IMR-90 (cell line): ENCODE measurements at regions not wholly inside any gene's neighbourhood (a gene's known extent, or its start where the extent isn't known, plus 50 kb on each side); places are given as distances from the start of the nearest gene placed in this dataset.

ENCODE experiments used
- ATAC-seq: fragments of 200-7000 bp; cut with Tn5 transposase; 2 replicates; pipeline ENCODE4 v1.9.1; 2020; ENCODE audit warnings: low read depth, mild to moderate bottlenecking, moderate library complexity
- BruUV-seq: library from RNA; stranded (reverse); fragments of 400-500 nt; replicated peaks from 2 replicates; lab custom pipeline; 2021; lab: Mats Ljungman, UMichigan
- CTCF ChIA-PET: fragments of 300-600 bp; formaldehyde crosslinking; extraction: SDS; loops from one replicate; lab custom pipeline; 2021; ENCODE audit warnings: antibody characterized with exemption; lab: Yijun Ruan, JAX
- POLR2A ChIA-PET: fragments of 300-600 bp; sonication (Branson Sonifier 250); formaldehyde crosslinking; loops from one replicate; lab custom pipeline; 2022; ENCODE audit warnings: antibody characterized with exemption; ENCODE audit not compliant: unreplicated experiment; lab: Charles Lee
- DNase-seq: peaks from one replicate; pipeline ENCODE4 v3.0.0; 2013
- H2AFZ ChIP-seq: replicated peaks from 2 replicates; pipeline ENCODE3; 2013; ENCODE audit warnings: low read length, mild to moderate bottlenecking; ENCODE audit not compliant: poor library complexity
- H2AK5ac ChIP-seq: 2 replicates; pipeline ENCODE4 v1.6.1; 2013; ENCODE audit warnings: low read depth, low read length, inconsistent platforms
- H2AK9ac ChIP-seq: replicated peaks from 2 replicates; pipeline ENCODE3; 2013; ENCODE audit warnings: mild to moderate bottlenecking, low read depth, low read length, moderate library complexity; ENCODE audit not compliant: poor library complexity
- H2BK120ac ChIP-seq: 2 replicates; pipeline ENCODE4 v1.6.1; 2013; ENCODE audit warnings: low read depth, low read length, inconsistent platforms
- H2BK15ac ChIP-seq: 3 replicates; pipeline ENCODE4 v1.6.1; 2013; ENCODE audit warnings: low read depth, low read length, inconsistent platforms
- H2BK20ac ChIP-seq: 2 replicates; pipeline ENCODE4 v1.6.1; 2013; ENCODE audit warnings: low read depth, mild to moderate bottlenecking, inconsistent platforms, low read length, moderate library complexity
- H2BK5ac ChIP-seq: 2 replicates; pipeline ENCODE4 v1.6.1; 2013; ENCODE audit warnings: mild to moderate bottlenecking, low read depth, low read length, inconsistent platforms; ENCODE audit not compliant: poor library complexity, severe bottlenecking
- H3K14ac ChIP-seq: replicated peaks from 2 replicates; pipeline ENCODE4 v1.6.1; 2013; ENCODE audit warnings: low read depth, low read length, inconsistent platforms
- H3K18ac ChIP-seq: 2 replicates; pipeline ENCODE4 v1.6.1; 2013; ENCODE audit warnings: low read depth, low read length, control low read depth
- H3K23ac ChIP-seq: 2 replicates; pipeline ENCODE4 v1.6.1; 2013; ENCODE audit warnings: low read depth, low read length, inconsistent platforms
- H3K27ac ChIP-seq: 2 replicates; pipeline ENCODE4 v1.5.1; 2013; ENCODE audit warnings: mild to moderate bottlenecking, control low read depth, low read length; ENCODE audit not compliant: insufficient read depth
- H3K27me3 ChIP-seq: 2 replicates; pipeline ENCODE4 v1.6.1; 2013; ENCODE audit warnings: low read length; ENCODE audit not compliant: control insufficient read depth, insufficient read depth
- H3K36me3 ChIP-seq: 2 replicates; pipeline ENCODE4 v1.6.1; 2013; ENCODE audit warnings: low read length, mixed read lengths; ENCODE audit not compliant: control insufficient read depth, insufficient read depth
- H3K4ac ChIP-seq: 2 replicates; pipeline ENCODE4 v1.6.1; 2013; ENCODE audit warnings: low read depth, low read length, inconsistent platforms
- H3K4me1 ChIP-seq: 2 replicates; pipeline ENCODE4 v1.6.1; 2013; ENCODE audit warnings: low read length, mixed read lengths; ENCODE audit not compliant: control insufficient read depth, insufficient read depth
- H3K4me2 ChIP-seq: 2 replicates; pipeline ENCODE4 v1.6.1; 2013; ENCODE audit warnings: low read depth, mild to moderate bottlenecking, control low read depth, low read length, moderate library complexity
- H3K4me3 ChIP-seq: 2 replicates; pipeline ENCODE4 v1.5.1; 2013; ENCODE audit warnings: low read depth, mild to moderate bottlenecking, control low read depth, low read length, moderate library complexity; ENCODE audit not compliant: insufficient read depth
- H3K56ac ChIP-seq: 2 replicates; pipeline ENCODE4 v1.6.1; 2013; ENCODE audit warnings: low read length, inconsistent platforms; ENCODE audit not compliant: insufficient read depth; ENCODE audit errors: extremely low read depth
- H3K79me1 ChIP-seq, 2 experiments: 2 replicates each; pipeline ENCODE4 v1.6.1; 2013; ENCODE audit warnings: low read length in 2 of 2, inconsistent platforms in 1 of 2, low read depth in 1 of 2
- H3K9ac ChIP-seq: 2 replicates; pipeline ENCODE4 v1.6.1; 2013; ENCODE audit warnings: low read depth, low read length, control low read depth
- H3K9me1 ChIP-seq: 2 replicates; pipeline ENCODE4 v1.6.1; 2013; ENCODE audit warnings: low read length, inconsistent platforms; ENCODE audit not compliant: insufficient read depth
- H3K9me3 ChIP-seq: 2 replicates; pipeline ENCODE4 v1.6.1; 2013; ENCODE audit warnings: low read length; ENCODE audit not compliant: control insufficient read depth, insufficient read depth
- H4K20me1 ChIP-seq: 2 replicates; pipeline ENCODE4 v1.6.1; 2013; ENCODE audit warnings: low read length, inconsistent platforms; ENCODE audit not compliant: insufficient read depth
- H4K5ac ChIP-seq: 2 replicates; pipeline ENCODE4 v1.6.1; 2013; ENCODE audit warnings: mild to moderate bottlenecking, low read depth, low read length, control low read depth
- H4K8ac ChIP-seq, 2 experiments: 2 replicates each; pipeline ENCODE4 v1.6.1; 2013; ENCODE audit warnings: low read depth in 2 of 2, low read length in 2 of 2, control low read depth in 1 of 2, inconsistent platforms in 1 of 2
- H4K91ac ChIP-seq: 2 replicates; pipeline ENCODE4 v1.6.1; 2013; ENCODE audit warnings: low read depth, low read length, inconsistent platforms; ENCODE audit not compliant: insufficient read depth
- BHLHE40 ChIP-seq: fragments of 150-350 bp; IDR thresholded peaks from 2 replicates; pipeline ENCODE4 v1.6.1; 2016; ENCODE audit warnings: mild to moderate bottlenecking, low read depth, low read length
- CEBPB ChIP-seq: IDR thresholded peaks from 2 replicates; pipeline ENCODE4 v1.6.1; 2012; ENCODE audit warnings: low read depth, low read length, improper control_type of control experiment
- CHD1 ChIP-seq: IDR thresholded peaks from 2 replicates; pipeline ENCODE4 v1.6.1; 2012; ENCODE audit warnings: low read depth, low read length, improper control_type of control experiment
- ELK1 ChIP-seq: fragments of 150-350 bp; IDR thresholded peaks from 2 replicates; pipeline ENCODE4 v1.6.1; 2016; ENCODE audit warnings: low read depth, mild to moderate bottlenecking, low read length, moderate library complexity, borderline replicate concordance
- FOS ChIP-seq: fragments of 150-350 bp; IDR thresholded peaks from 2 replicates; pipeline ENCODE4 v1.6.1; 2016; ENCODE audit warnings: low read depth, low read length
- MAFK ChIP-seq: IDR thresholded peaks from 2 replicates; pipeline ENCODE4 v1.6.1; 2012; ENCODE audit warnings: low read depth, low read length, improper control_type of control experiment
- MAZ ChIP-seq: IDR thresholded peaks from 2 replicates; pipeline ENCODE4 v1.6.1; 2012; ENCODE audit warnings: low read depth, mild to moderate bottlenecking, low read length, improper control_type of control experiment, moderate library complexity, borderline replicate concordance
- MXI1 ChIP-seq: IDR thresholded peaks from 2 replicates; pipeline ENCODE4 v1.6.1; 2012; ENCODE audit warnings: low read depth, mild to moderate bottlenecking, low read length, moderate library complexity, borderline replicate concordance
- NFE2L2 ChIP-seq: fragments of 150-350 bp; IDR thresholded peaks from 2 replicates; pipeline ENCODE4 v1.6.1; 2016; ENCODE audit warnings: low read depth, mild to moderate bottlenecking, low read length
- POLR2A ChIP-seq: IDR thresholded peaks from 2 replicates; pipeline ENCODE4 v1.6.1; 2012; ENCODE audit warnings: mild to moderate bottlenecking, low read depth, low read length
- RAD21 ChIP-seq: IDR thresholded peaks from 2 replicates; pipeline ENCODE4 v1.6.1; 2012; ENCODE audit warnings: low read length, improper control_type of control experiment
- RCOR1 ChIP-seq: IDR thresholded peaks from 2 replicates; pipeline ENCODE4 v1.6.1; 2012; ENCODE audit warnings: mild to moderate bottlenecking, low read length, improper control_type of control experiment; ENCODE audit not compliant: insufficient replicate concordance
- RFX5 ChIP-seq: IDR thresholded peaks from 2 replicates; pipeline ENCODE4 v1.8.0; 2012; ENCODE audit warnings: low read depth, mild to moderate bottlenecking, low read length, moderate library complexity
- SMC3 ChIP-seq: fragments of 150-350 bp; IDR thresholded peaks from 2 replicates; pipeline ENCODE4 v1.6.1; 2016; ENCODE audit warnings: low read depth, mild to moderate bottlenecking, antibody characterized with exemption, low read length, moderate library complexity
- USF2 ChIP-seq: fragments of 150-350 bp; IDR thresholded peaks from 2 replicates; pipeline ENCODE4 v1.6.1; 2017; ENCODE audit warnings: mild to moderate bottlenecking, antibody characterized with exemption, low read length, low read depth
- WGBS, 2 experiments: methylation state at CpG; one replicate each; pipeline versions ENCODE4 v1.1.5 to v1.1.7; 2013; ENCODE audit warnings: missing lambda C conversion rate in 2 of 2; ENCODE audit not compliant: insufficient read length in 1 of 2; ENCODE audit errors: extremely low coverage in 2 of 2; 5-methylcytosine and 5-hydroxymethylcytosine counted together
- dilution Hi-C: fragments of 300-500 bp; cut with HindIII; formaldehyde crosslinking; loops from one replicate; pipeline ENCODE4 v1.14.3; 2018; ENCODE audit warnings: low sequenced_read_pairs; ENCODE audit not compliant: unreplicated experiment
- in situ Hi-C: fragments of 300-500 bp; cut with MboI; formaldehyde crosslinking; loops from 3 replicates; pipeline ENCODE4 v1.14.3; 2019; ENCODE audit warnings: low sequenced_read_pairs, inconsistent platforms, mixed read lengths
- intact Hi-C: fragments of 100-400 bp; cut with micrococcal nuclease; formaldehyde crosslinking; loops from 2 replicates; pipeline ENCODE4 v1.10.0; 2022
- TF ChIP-seq, protein P1 (sequence below): conservative IDR thresholded peaks from 2 replicates; pipeline ENCODE4 v1.5.1; 2012; ENCODE audit warnings: mild to moderate bottlenecking, low read depth, low read length, improper control_type of control experiment

GRCh38 chr15:58377193-58377592 is 54.6 kb upstream of the LIPC start:
- H2BK120ac ChIP-seq: no peak overlapping the region
- H2AK5ac ChIP-seq: no peak overlapping the region
- no peak overlapping the region for H3K18ac ChIP-seq
- no peak overlapping the region for H2BK5ac ChIP-seq
- DNase-seq: no peak
- no peak overlapping the region for H3K27ac ChIP-seq
- H2BK15ac ChIP-seq: no peak overlapping the region
- intact Hi-C loops: no loop called here
- H4K20me1 ChIP-seq: no peaks in the 10 kb centered on the region
- no peak overlapping the region for H3K9ac ChIP-seq
- BruUV-seq: no TSS peak
- H3K79me1 ChIP-seq: no peaks in the 10 kb centered on the region
- no peak overlapping the region for H2BK20ac ChIP-seq
- no peak overlapping the region for H3K23ac ChIP-seq
- 80% methylated on average over 1 of the region's 2 CpGs; no CpG with 5 or more reads in 1 of the 2 experiments for WGBS, 2 experiments
- H4K5ac ChIP-seq: no peak overlapping the region
- dilution Hi-C loops: no loop called here
- TF ChIP-seq MXI1: no peak
- TF ChIP-seq FOS: no peak
- no peak for TF ChIP-seq ELK1
- TF ChIP-seq SMC3: no peak
- no peak for TF ChIP-seq USF2
- TF ChIP-seq MAFK: no peak
- TF ChIP-seq NFE2L2: no peak
- no peak for TF ChIP-seq CEBPB
- no peak for TF ChIP-seq POLR2A
- TF ChIP-seq RAD21: no peak
- TF ChIP-seq, protein P1, sequence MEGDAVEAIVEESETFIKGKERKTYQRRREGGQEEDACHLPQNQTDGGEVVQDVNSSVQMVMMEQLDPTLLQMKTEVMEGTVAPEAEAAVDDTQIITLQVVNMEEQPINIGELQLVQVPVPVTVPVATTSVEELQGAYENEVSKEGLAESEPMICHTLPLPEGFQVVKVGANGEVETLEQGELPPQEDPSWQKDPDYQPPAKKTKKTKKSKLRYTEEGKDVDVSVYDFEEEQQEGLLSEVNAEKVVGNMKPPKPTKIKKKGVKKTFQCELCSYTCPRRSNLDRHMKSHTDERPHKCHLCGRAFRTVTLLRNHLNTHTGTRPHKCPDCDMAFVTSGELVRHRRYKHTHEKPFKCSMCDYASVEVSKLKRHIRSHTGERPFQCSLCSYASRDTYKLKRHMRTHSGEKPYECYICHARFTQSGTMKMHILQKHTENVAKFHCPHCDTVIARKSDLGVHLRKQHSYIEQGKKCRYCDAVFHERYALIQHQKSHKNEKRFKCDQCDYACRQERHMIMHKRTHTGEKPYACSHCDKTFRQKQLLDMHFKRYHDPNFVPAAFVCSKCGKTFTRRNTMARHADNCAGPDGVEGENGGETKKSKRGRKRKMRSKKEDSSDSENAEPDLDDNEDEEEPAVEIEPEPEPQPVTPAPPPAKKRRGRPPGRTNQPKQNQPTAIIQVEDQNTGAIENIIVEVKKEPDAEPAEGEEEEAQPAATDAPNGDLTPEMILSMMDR: no peak
- no peak for TF ChIP-seq MAZ
- TF ChIP-seq BHLHE40: no peak
- TF ChIP-seq RCOR1: no peak
- no peak for TF ChIP-seq RFX5
- no peak for TF ChIP-seq CHD1
- no peak overlapping the region for H3K4ac ChIP-seq
- H3K36me3 ChIP-seq: no peaks in the 10 kb centered on the region
- no peak overlapping the region for H4K8ac ChIP-seq
- POLR2A ChIA-PET: no interaction called here
- no peak overlapping the region for H2AFZ ChIP-seq
- H2AK9ac ChIP-seq: no peak overlapping the region
- no peak overlapping the region for H3K4me2 ChIP-seq
- H3K14ac ChIP-seq: no peak overlapping the region
- no peaks in the 10 kb centered on the region for H3K9me1 ChIP-seq
- CTCF ChIA-PET: interaction anchor here (1.2 kb wide), 1 partner anchor 11 kb away, joined by 4 read pairs; no protein-coding TSS in a partner anchor
- ATAC-seq: no peak
- no peak overlapping the region for H3K4me3 ChIP-seq
- H3K27me3 ChIP-seq: no peaks in the 10 kb centered on the region
- in situ Hi-C loops: no loop called here
- peaks cover 3% of the 10 kb centered on the region; the same call in 1 of the 2 replicates for H3K9me3 ChIP-seq
- no peak overlapping the region for H4K91ac ChIP-seq
- peaks cover 3% of the 10 kb centered on the region for H3K4me1 ChIP-seq
- H3K56ac ChIP-seq: no peak overlapping the region
